ENCODE measurements at regions not wholly inside any gene's neighbourhood (a gene's known extent, or its start where the extent isn't known, plus 50 kb on each side); places are given as distances from the start of the nearest gene placed in this dataset.

GRCh38 chr10:20963721-20964595 is 66.8 kb upstream of the NEBL start:
- peaks cover 3% of the 10 kb centered on the region for H3K27me3 Mint-ChIP-seq
- no peak overlapping the region for H3K27ac Mint-ChIP-seq
- peaks cover 6% of the 10 kb centered on the region for H3K36me3 Mint-ChIP-seq
- peaks cover 8% of the 10 kb centered on the region for H3K4me1 Mint-ChIP-seq (ENCODE audit: unreplicated experiment)
- no peak overlapping the region for H3K4me3 Mint-ChIP-seq
- DNase-seq (ENCODE audit: extremely low spot score, unreplicated experiment) = no peak
- H3K9me3 Mint-ChIP-seq = peaks cover 7% of the 10 kb centered on the region
- TF ChIP-seq, protein P1, sequence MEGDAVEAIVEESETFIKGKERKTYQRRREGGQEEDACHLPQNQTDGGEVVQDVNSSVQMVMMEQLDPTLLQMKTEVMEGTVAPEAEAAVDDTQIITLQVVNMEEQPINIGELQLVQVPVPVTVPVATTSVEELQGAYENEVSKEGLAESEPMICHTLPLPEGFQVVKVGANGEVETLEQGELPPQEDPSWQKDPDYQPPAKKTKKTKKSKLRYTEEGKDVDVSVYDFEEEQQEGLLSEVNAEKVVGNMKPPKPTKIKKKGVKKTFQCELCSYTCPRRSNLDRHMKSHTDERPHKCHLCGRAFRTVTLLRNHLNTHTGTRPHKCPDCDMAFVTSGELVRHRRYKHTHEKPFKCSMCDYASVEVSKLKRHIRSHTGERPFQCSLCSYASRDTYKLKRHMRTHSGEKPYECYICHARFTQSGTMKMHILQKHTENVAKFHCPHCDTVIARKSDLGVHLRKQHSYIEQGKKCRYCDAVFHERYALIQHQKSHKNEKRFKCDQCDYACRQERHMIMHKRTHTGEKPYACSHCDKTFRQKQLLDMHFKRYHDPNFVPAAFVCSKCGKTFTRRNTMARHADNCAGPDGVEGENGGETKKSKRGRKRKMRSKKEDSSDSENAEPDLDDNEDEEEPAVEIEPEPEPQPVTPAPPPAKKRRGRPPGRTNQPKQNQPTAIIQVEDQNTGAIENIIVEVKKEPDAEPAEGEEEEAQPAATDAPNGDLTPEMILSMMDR (conservative IDR thresholded peaks at IDR 0.05) = no peak

GRCh38 chr10:20963056-20963455 is 65.9 kb upstream of the NEBL start:
- H3K27me3 Mint-ChIP-seq = peaks cover 3% of the 10 kb centered on the region
- no peak for DNase-seq (ENCODE audit: extremely low spot score, unreplicated experiment)
- peaks cover 6% of the 10 kb centered on the region for H3K36me3 Mint-ChIP-seq
- H3K9me3 Mint-ChIP-seq = peaks cover 7% of the 10 kb centered on the region
- TF ChIP-seq, protein P1 (conservative IDR thresholded peaks at IDR 0.05) = no peak
- peak overlapping the region; percentile 27 for H3K27ac Mint-ChIP-seq
- no peak overlapping the region for H3K4me3 Mint-ChIP-seq
- H3K4me1 Mint-ChIP-seq (ENCODE audit: unreplicated experiment) = peaks cover 8% of the 10 kb centered on the region

DNA sequence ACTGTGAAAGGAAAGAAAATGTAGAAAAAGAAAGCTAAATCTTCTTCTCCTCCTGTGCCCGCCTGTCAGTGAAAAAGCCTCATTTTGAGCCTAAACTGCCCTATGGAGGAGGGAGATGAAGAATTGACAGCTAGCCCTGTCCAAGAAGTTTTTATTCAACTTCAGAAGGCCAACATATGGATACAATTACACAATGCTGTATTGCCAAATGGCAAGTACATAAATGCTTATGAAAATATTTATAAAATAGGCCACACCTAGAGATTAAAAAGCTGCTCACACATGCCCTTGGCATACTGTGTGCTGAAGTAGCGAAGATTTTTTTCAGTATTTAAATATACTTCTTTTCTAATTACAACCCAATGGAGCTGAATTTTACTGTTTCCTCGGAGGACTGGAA is 65.1 kb upstream of the NEBL start:
- Mint-ChIP-seq H3K4me3 (no peak overlapping the region), H3K27me3 (peaks cover 3% of the 10 kb centered on the region), H3K4me1 (ENCODE audit: unreplicated experiment) (peaks cover 16% of the 10 kb centered on the region), H3K36me3 (peaks cover 6% of the 10 kb centered on the region), H3K9me3 (peaks cover 7% of the 10 kb centered on the region), H3K27ac (no peak overlapping the region)
- TF ChIP-seq, protein P1 (conservative IDR thresholded peaks at IDR 0.05) = no peak
- DNase-seq (ENCODE audit: extremely low spot score, unreplicated experiment) = no peak

- Mint-ChIP-seq H3K27me3 (peaks cover 3% of the 10 kb centered on the region), H3K27ac (no peak overlapping the region), H3K4me3 (no peak overlapping the region), H3K4me1 (ENCODE audit: unreplicated experiment) (peaks cover 41% of the 10 kb centered on the region), H3K9me3 (no peaks in the 10 kb centered on the region), H3K36me3 (no peaks in the 10 kb centered on the region)
- no peak for DNase-seq (ENCODE audit: extremely low spot score, unreplicated experiment)
- TF ChIP-seq, protein P1 (conservative IDR thresholded peaks at IDR 0.05) = no peak
These were observed 62.1 kb upstream of the NEBL start for GRCh38 chr10:20959242-20959641.

GRCh38 chr10:20958764-20959163 is 61.7 kb upstream of the NEBL start:
- no peak for DNase-seq (ENCODE audit: extremely low spot score, unreplicated experiment)
- TF ChIP-seq, protein P1 (conservative IDR thresholded peaks at IDR 0.05) = no peak
- Mint-ChIP-seq H3K4me3 (no peak overlapping the region), H3K27ac (no peak overlapping the region), H3K4me1 (ENCODE audit: unreplicated experiment) (peaks cover 41% of the 10 kb centered on the region), H3K9me3 (no peaks in the 10 kb centered on the region), H3K27me3 (peaks cover 3% of the 10 kb centered on the region), H3K36me3 (no peaks in the 10 kb centered on the region)

All from type B pancreatic cell (in vitro differentiated cells).